ENCODE measurements at regions not wholly inside any gene's neighbourhood (a gene's known extent, or its start where the extent isn't known, plus 50 kb on each side); places are given as distances from the start of the nearest gene placed in this dataset.

DNA sequence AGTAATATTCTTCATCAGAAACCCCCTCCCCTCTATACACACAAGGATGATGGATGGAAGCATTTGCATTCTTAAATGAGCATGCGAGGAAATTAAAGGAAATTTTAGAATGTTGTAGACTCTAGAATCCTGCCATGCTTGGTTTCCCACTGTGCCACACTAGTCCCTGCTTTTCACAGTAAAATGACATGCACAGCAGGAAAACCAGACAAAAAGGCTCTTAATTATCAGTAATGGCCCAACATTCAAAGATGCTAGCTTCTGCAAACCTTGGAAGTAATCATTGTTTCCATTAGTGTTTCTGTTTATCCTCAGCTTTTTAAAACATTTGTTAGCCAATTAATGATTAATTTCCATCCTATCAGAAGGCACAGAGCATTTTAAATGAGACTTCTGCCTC, 255.8 kb downstream of the SLCO4C1 start:
- no peak for TF ChIP-seq CTCF (IDR thresholded peaks at IDR 0.05; ENCODE audit: low read length)
- no peak for TF ChIP-seq EZH2 (IDR thresholded peaks at IDR 0.05; ENCODE audit: borderline replicate concordance, low read length)
